WTC11 (cell line): ENCODE measurements at regions not wholly inside any gene's neighbourhood (a gene's known extent, or its start where the extent isn't known, plus 50 kb on each side); places are given as distances from the start of the nearest gene placed in this dataset.

Experiments
- ATAC-seq: fragments of 200-7000 bp; cut with Tn5 transposase; 2 replicates; pipeline ENCODE4 v1.10.0; 2021; ENCODE audit warnings: mild to moderate bottlenecking, moderate library complexity
- CTCF ChIA-PET: fragments of 300-600 bp; sonication (Branson Sonifier 250); formaldehyde crosslinking; loops from one replicate; lab custom pipeline; 2021; ENCODE audit warnings: antibody characterized with exemption; lab: Charles Lee
- POLR2A ChIA-PET: fragments of 350-600 bp; sonication (Branson Sonifier 250); formaldehyde crosslinking; loops from one replicate; lab custom pipeline; 2021; ENCODE audit warnings: antibody characterized with exemption; lab: Charles Lee
- DNase-seq: peaks from one replicate; pipeline ENCODE4 v3.0.0; 2021; ENCODE audit warnings: low spot score
- H3K27ac Mint-ChIP-seq: 2 replicates; pipeline ENCODE4 v1.8.0; 2021; ENCODE audit warnings: mixed read lengths
- H3K27me3 Mint-ChIP-seq: 2 replicates; pipeline ENCODE4 v1.8.0; 2021; ENCODE audit warnings: low read depth, mild to moderate bottlenecking, moderate library complexity, mixed read lengths
- H3K36me3 Mint-ChIP-seq: 2 replicates; pipeline ENCODE4 v1.8.0; 2021; ENCODE audit warnings: mixed read lengths
- H3K4me1 Mint-ChIP-seq: 2 replicates; pipeline ENCODE4 v1.8.0; 2022; ENCODE audit warnings: mixed read lengths
- H3K4me3 Mint-ChIP-seq: 2 replicates; pipeline ENCODE4 v1.8.0; 2021; ENCODE audit warnings: mild to moderate bottlenecking, moderate library complexity, mixed read lengths
- H3K9me3 Mint-ChIP-seq: 2 replicates; pipeline ENCODE4 v1.8.0; 2021; ENCODE audit warnings: mixed read lengths
- EMX1 ChIP-seq: fragments of 250-450 bp; sonication (Bioruptor Pico); IDR thresholded peaks from 2 replicates; pipeline ENCODE4 v1.8.0; 2021; ENCODE audit warnings: mild to moderate bottlenecking
- GABPB1 ChIP-seq: sonication (generic); formaldehyde crosslinking; IDR thresholded peaks from 2 replicates; pipeline ENCODE4 v1.8.1; 2023; ENCODE audit warnings: mild to moderate bottlenecking, missing genetic modification reagents
- IRF2 ChIP-seq: sonication (generic); formaldehyde crosslinking; IDR thresholded peaks from 2 replicates; pipeline ENCODE4 v1.8.0; 2022; ENCODE audit warnings: low read depth, missing genetic modification reagents, borderline replicate concordance
- NFATC4 ChIP-seq: fragments of 250-450 bp; sonication (Bioruptor Pico); IDR thresholded peaks from 2 replicates; pipeline ENCODE4 v1.9.0; 2021; ENCODE audit warnings: mild to moderate bottlenecking
- NR3C1 ChIP-seq: sonication (generic); formaldehyde crosslinking; conservative IDR thresholded peaks from 2 replicates; pipeline ENCODE4 v1.8.1; 2023; ENCODE audit warnings: low read depth, mild to moderate bottlenecking, missing genetic modification reagents
- SMAD4 ChIP-seq: sonication (generic); formaldehyde crosslinking; IDR thresholded peaks from 2 replicates; pipeline ENCODE4 v1.8.0; 2022; ENCODE audit warnings: mild to moderate bottlenecking, missing genetic modification reagents
- SOX15 ChIP-seq: fragments of 250-450 bp; sonication (Bioruptor Pico); IDR thresholded peaks from 2 replicates; pipeline ENCODE4 v1.9.0; 2021; ENCODE audit warnings: mild to moderate bottlenecking
- TCF7 ChIP-seq: sonication (generic); formaldehyde crosslinking; IDR thresholded peaks from 2 replicates; pipeline ENCODE4 v1.8.0; 2022; ENCODE audit warnings: mild to moderate bottlenecking, low read depth, missing genetic modification reagents, moderate library complexity
- TEAD1 ChIP-seq: sonication (generic); formaldehyde crosslinking; IDR thresholded peaks from 2 replicates; pipeline ENCODE4 v1.8.0; 2022; ENCODE audit warnings: mild to moderate bottlenecking, missing genetic modification reagents
- ZNF416 ChIP-seq: fragments of 250-450 bp; sonication (Bioruptor Pico); IDR thresholded peaks from 2 replicates; pipeline ENCODE4 v1.9.0; 2021; ENCODE audit warnings: mild to moderate bottlenecking, inconsistent platforms
- TF ChIP-seq, protein P1 (sequence below): sonication (generic); formaldehyde crosslinking; IDR thresholded peaks from 2 replicates; pipeline ENCODE4 v1.8.0; 2023; ENCODE audit warnings: missing genetic modification reagents
- TF ChIP-seq, protein P2 (sequence below): sonication (generic); formaldehyde crosslinking; IDR thresholded peaks from 2 replicates; pipeline ENCODE4 v1.8.1; 2022; ENCODE audit warnings: mild to moderate bottlenecking, missing genetic modification reagents, moderate library complexity, borderline replicate concordance
- TF ChIP-seq, protein P3 (sequence below): sonication (generic); formaldehyde crosslinking; IDR thresholded peaks from 2 replicates; pipeline ENCODE4 v1.8.1; 2022; ENCODE audit warnings: low read depth, mild to moderate bottlenecking, moderate library complexity, missing genetic modification reagents, borderline replicate concordance
- TF ChIP-seq, protein P4 (sequence below): sonication (generic); formaldehyde crosslinking; IDR thresholded peaks from 2 replicates; pipeline ENCODE4 v1.8.1; 2023; ENCODE audit warnings: mild to moderate bottlenecking, missing genetic modification reagents
- TF ChIP-seq, protein P5 (sequence below): sonication (generic); formaldehyde crosslinking; IDR thresholded peaks from 2 replicates; pipeline ENCODE4 v1.8.0; 2023; ENCODE audit warnings: mild to moderate bottlenecking, missing genetic modification reagents
- TF ChIP-seq, protein P6 (sequence below): fragments of 250-450 bp; sonication (Bioruptor Pico); IDR thresholded peaks from 2 replicates; pipeline ENCODE4 v1.9.0; 2021; ENCODE audit warnings: mild to moderate bottlenecking, borderline replicate concordance

GRCh38 chr3:24763393-24763792 lies 268.7 kb upstream of the THRB start:
- TF ChIP-seq SOX15 (CRISPR knock-in tag): no peak
- TF ChIP-seq NR3C1 (CRISPR knock-in tag): no peak
- TF ChIP-seq GABPB1: no peak
- TF ChIP-seq, protein P1, sequence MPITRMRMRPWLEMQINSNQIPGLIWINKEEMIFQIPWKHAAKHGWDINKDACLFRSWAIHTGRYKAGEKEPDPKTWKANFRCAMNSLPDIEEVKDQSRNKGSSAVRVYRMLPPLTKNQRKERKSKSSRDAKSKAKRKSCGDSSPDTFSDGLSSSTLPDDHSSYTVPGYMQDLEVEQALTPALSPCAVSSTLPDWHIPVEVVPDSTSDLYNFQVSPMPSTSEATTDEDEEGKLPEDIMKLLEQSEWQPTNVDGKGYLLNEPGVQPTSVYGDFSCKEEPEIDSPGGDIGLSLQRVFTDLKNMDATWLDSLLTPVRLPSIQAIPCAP: no peak
- TF ChIP-seq, protein P2, sequence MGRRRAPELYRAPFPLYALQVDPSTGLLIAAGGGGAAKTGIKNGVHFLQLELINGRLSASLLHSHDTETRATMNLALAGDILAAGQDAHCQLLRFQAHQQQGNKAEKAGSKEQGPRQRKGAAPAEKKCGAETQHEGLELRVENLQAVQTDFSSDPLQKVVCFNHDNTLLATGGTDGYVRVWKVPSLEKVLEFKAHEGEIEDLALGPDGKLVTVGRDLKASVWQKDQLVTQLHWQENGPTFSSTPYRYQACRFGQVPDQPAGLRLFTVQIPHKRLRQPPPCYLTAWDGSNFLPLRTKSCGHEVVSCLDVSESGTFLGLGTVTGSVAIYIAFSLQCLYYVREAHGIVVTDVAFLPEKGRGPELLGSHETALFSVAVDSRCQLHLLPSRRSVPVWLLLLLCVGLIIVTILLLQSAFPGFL (CRISPR knock-in tag): no peak
- no peak for TF ChIP-seq NFATC4
- no peak for TF ChIP-seq TCF7 (CRISPR knock-in tag)
- TF ChIP-seq EMX1: no peak
- TF ChIP-seq, protein P3, sequence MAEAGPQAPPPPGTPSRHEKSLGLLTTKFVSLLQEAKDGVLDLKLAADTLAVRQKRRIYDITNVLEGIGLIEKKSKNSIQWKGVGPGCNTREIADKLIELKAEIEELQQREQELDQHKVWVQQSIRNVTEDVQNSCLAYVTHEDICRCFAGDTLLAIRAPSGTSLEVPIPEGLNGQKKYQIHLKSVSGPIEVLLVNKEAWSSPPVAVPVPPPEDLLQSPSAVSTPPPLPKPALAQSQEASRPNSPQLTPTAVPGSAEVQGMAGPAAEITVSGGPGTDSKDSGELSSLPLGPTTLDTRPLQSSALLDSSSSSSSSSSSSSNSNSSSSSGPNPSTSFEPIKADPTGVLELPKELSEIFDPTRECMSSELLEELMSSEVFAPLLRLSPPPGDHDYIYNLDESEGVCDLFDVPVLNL (CRISPR knock-in tag): no peak
- no peak for TF ChIP-seq TEAD1 (CRISPR knock-in tag)
- TF ChIP-seq, protein P4, sequence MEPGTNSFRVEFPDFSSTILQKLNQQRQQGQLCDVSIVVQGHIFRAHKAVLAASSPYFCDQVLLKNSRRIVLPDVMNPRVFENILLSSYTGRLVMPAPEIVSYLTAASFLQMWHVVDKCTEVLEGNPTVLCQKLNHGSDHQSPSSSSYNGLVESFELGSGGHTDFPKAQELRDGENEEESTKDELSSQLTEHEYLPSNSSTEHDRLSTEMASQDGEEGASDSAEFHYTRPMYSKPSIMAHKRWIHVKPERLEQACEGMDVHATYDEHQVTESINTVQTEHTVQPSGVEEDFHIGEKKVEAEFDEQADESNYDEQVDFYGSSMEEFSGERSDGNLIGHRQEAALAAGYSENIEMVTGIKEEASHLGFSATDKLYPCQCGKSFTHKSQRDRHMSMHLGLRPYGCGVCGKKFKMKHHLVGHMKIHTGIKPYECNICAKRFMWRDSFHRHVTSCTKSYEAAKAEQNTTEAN (CRISPR knock-in tag): no peak
- TF ChIP-seq, protein P5, sequence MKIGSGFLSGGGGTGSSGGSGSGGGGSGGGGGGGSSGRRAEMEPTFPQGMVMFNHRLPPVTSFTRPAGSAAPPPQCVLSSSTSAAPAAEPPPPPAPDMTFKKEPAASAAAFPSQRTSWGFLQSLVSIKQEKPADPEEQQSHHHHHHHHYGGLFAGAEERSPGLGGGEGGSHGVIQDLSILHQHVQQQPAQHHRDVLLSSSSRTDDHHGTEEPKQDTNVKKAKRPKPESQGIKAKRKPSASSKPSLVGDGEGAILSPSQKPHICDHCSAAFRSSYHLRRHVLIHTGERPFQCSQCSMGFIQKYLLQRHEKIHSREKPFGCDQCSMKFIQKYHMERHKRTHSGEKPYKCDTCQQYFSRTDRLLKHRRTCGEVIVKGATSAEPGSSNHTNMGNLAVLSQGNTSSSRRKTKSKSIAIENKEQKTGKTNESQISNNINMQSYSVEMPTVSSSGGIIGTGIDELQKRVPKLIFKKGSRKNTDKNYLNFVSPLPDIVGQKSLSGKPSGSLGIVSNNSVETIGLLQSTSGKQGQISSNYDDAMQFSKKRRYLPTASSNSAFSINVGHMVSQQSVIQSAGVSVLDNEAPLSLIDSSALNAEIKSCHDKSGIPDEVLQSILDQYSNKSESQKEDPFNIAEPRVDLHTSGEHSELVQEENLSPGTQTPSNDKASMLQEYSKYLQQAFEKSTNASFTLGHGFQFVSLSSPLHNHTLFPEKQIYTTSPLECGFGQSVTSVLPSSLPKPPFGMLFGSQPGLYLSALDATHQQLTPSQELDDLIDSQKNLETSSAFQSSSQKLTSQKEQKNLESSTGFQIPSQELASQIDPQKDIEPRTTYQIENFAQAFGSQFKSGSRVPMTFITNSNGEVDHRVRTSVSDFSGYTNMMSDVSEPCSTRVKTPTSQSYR (CRISPR knock-in tag): no peak
- TF ChIP-seq, protein P6, sequence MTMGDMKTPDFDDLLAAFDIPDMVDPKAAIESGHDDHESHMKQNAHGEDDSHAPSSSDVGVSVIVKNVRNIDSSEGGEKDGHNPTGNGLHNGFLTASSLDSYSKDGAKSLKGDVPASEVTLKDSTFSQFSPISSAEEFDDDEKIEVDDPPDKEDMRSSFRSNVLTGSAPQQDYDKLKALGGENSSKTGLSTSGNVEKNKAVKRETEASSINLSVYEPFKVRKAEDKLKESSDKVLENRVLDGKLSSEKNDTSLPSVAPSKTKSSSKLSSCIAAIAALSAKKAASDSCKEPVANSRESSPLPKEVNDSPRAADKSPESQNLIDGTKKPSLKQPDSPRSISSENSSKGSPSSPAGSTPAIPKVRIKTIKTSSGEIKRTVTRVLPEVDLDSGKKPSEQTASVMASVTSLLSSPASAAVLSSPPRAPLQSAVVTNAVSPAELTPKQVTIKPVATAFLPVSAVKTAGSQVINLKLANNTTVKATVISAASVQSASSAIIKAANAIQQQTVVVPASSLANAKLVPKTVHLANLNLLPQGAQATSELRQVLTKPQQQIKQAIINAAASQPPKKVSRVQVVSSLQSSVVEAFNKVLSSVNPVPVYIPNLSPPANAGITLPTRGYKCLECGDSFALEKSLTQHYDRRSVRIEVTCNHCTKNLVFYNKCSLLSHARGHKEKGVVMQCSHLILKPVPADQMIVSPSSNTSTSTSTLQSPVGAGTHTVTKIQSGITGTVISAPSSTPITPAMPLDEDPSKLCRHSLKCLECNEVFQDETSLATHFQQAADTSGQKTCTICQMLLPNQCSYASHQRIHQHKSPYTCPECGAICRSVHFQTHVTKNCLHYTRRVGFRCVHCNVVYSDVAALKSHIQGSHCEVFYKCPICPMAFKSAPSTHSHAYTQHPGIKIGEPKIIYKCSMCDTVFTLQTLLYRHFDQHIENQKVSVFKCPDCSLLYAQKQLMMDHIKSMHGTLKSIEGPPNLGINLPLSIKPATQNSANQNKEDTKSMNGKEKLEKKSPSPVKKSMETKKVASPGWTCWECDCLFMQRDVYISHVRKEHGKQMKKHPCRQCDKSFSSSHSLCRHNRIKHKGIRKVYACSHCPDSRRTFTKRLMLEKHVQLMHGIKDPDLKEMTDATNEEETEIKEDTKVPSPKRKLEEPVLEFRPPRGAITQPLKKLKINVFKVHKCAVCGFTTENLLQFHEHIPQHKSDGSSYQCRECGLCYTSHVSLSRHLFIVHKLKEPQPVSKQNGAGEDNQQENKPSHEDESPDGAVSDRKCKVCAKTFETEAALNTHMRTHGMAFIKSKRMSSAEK: no peak
- no peak for TF ChIP-seq IRF2
- no peak for TF ChIP-seq ZNF416 (CRISPR knock-in tag)
- TF ChIP-seq SMAD4: no peak
- H3K36me3 Mint-ChIP-seq: no peaks in the 10 kb centered on the region
- DNase-seq: no peak
- no peaks in the 10 kb centered on the region for H3K9me3 Mint-ChIP-seq
- ChIA-PET CTCF (no interaction called here), POLR2A (no interaction called here)
- no peak overlapping the region for H3K4me3 Mint-ChIP-seq
- ATAC-seq: no peak
- no peak overlapping the region for H3K27ac Mint-ChIP-seq
- H3K27me3 Mint-ChIP-seq: no peaks in the 10 kb centered on the region
- no peaks in the 10 kb centered on the region for H3K4me1 Mint-ChIP-seq
